ENCODE measurements at regions not wholly inside any gene's neighbourhood (a gene's known extent, or its start where the extent isn't known, plus 50 kb on each side); places are given as distances from the start of the nearest gene placed in this dataset.

DNA sequence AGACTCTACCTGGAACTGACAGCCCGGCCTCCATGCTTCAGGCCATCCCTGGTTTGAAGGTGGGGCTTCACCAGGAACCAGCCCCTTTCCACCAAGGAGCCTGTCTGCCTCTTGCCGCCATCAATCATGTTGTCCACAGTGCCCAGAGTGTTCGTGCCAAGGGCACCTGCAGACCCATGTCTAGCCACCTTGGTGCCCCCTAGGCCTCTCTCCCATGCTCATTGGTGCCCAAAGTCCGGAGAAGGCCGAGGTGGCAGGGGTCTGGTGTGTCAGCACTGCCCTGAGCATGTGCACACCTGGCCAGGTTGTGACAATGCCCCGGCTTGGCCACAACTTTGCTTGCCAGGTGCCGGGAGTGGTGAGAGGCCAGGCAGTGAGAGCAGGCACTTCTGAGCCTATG, 114.8 kb downstream of the COPS8 start:
- H3K4me3 ChIP-seq = no peak overlapping the region
- DNase-seq (ENCODE audit: low spot score) = peak; percentile 68
- no peak overlapping the region for H3K27ac ChIP-seq
- TF ChIP-seq, protein P1, sequence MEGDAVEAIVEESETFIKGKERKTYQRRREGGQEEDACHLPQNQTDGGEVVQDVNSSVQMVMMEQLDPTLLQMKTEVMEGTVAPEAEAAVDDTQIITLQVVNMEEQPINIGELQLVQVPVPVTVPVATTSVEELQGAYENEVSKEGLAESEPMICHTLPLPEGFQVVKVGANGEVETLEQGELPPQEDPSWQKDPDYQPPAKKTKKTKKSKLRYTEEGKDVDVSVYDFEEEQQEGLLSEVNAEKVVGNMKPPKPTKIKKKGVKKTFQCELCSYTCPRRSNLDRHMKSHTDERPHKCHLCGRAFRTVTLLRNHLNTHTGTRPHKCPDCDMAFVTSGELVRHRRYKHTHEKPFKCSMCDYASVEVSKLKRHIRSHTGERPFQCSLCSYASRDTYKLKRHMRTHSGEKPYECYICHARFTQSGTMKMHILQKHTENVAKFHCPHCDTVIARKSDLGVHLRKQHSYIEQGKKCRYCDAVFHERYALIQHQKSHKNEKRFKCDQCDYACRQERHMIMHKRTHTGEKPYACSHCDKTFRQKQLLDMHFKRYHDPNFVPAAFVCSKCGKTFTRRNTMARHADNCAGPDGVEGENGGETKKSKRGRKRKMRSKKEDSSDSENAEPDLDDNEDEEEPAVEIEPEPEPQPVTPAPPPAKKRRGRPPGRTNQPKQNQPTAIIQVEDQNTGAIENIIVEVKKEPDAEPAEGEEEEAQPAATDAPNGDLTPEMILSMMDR (IDR thresholded peaks at IDR 0.05) = no peak

DNA sequence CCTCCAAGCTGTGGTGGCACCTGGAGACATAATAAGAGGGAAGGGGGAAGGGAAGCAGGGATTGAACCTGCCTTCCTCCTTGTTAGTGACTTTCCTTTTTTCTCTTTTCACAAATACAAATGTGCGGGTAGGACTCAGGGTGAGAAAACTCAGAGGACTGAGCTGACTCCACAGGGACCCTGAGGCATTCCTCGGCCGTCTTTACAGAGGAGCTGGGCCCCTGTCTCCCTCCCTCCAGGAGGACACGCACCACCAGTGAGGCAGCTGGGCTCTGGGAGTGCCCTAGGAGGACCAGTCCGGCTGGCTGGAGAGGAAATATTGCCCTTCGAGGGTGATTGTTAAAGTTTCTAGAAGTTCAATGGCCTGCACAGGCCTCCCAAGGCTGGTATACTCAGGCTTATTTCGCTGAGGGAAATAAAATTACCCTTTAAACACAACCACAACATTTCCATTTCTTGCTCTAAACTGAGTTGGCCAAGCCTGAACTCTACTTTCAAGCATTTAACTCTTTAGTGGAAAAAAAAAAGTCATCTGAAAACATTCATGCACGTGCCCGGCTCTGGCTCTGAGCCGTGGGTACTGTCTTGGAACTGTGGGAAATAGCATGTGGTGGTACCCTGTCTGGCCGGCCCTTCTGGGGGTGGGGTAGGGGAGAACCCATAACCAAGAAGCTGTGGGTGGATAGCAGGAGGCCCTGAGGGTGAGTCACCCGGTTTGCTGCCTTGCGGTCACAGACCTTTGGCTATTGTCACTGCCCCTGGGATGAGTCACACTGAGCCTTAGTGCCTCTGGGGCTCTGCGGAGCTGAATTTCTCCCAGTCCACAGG, 116.0 kb downstream of the COPS8 start:
- H3K4me3 ChIP-seq = no peak overlapping the region
- DNase-seq (ENCODE audit: low spot score) = no peak
- peak overlapping the region in 1 of 2 donors; percentile 64 for H3K27ac ChIP-seq
- TF ChIP-seq, protein P1 (IDR thresholded peaks at IDR 0.05) = no peak

DNA sequence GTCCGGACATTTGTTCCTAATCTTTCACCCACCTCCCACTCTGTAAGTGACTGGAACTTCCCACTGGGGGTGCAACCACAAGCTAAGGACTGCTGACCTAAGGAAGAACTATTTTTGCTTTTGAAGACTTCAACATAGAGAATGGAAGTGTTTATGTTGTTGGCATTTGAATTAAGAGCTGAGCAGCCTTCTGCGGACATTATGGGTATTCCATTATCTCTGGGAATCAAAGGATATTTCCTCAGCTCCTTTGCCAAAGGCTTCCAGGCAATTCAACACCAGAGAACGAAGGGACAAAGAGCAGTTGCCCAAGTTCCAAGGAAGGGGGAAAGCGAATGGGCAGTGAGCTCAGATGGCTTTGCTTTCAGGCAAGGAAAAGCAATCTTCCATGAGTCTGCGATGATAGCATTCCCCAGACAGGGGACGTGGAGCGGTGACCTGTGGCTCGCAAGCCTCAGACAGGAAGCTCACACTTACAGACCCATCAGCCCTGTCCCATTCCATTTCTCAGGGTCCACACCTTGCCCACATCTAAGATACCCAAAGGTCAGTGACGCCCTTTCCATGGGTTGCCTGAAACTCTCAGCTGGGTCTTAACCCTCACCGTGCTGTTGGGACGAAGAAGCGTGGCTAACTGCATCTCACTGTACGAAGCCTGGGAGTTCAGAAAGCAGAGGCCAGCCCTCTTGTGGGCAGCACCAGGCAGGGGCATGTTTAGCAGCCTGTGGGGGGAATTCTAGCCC, 116.8 kb downstream of the COPS8 start:
- no peak for DNase-seq (ENCODE audit: low spot score)
- no peak overlapping the region for H3K4me3 ChIP-seq
- peak overlapping the region in 1 of 2 donors; percentile 64 for H3K27ac ChIP-seq
- TF ChIP-seq, protein P1 (IDR thresholded peaks at IDR 0.05) = no peak

DNA sequence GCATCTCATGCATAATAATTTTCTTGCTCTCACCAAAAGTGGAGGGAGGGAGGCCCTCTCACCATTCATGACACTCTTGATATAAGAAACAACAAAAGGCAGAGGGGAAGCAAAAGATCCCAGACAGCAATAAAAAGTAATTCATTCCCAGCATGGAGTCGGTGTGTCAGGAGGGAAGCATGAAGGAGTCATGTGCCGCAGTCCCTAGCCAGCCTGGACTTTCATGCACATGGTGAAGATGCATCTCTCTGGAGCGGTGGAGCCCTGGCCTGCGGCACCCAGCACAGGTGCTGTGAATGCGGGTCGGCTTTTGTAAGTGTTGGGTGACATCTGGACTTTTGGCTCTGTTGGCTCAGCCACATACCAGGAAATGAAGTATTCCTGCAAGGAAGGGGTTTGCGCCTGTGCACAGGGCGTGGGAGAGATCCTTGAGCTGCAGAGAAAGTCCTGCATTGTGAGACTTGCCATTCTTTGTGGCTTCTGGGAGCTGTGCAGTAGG, 119.4 kb downstream of the COPS8 start:
- no peak overlapping the region for H3K4me3 ChIP-seq
- H3K27ac ChIP-seq = no peak overlapping the region
- DNase-seq (ENCODE audit: low spot score) = no peak
- TF ChIP-seq, protein P1 (IDR thresholded peaks at IDR 0.05) = no peak

DNA sequence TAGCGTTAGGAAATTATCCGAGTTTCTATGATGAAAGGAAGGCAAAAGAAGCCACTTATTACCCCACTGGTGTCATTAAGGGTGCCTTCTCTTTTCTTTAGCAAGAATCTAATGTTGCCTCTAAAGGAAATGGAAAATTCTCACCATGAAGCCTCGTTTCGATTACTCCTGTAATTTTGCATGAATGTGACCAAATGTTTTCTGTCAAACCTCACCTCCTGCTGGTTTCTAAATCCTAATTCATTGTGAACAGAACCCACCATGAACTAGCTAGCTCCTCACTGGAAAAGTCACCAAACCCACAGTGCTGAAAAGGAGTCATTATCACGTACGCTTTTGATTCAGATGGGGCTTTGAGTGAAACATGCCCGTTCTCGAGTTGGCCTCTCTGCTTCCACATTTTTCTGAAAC, 119.9 kb downstream of the COPS8 start:
- TF ChIP-seq, protein P1 (IDR thresholded peaks at IDR 0.05) = no peak
- Histone ChIP-seq H3K27ac (no peak overlapping the region), H3K4me3 (no peak overlapping the region)
- DNase-seq (ENCODE audit: low spot score) = no peak

DNA sequence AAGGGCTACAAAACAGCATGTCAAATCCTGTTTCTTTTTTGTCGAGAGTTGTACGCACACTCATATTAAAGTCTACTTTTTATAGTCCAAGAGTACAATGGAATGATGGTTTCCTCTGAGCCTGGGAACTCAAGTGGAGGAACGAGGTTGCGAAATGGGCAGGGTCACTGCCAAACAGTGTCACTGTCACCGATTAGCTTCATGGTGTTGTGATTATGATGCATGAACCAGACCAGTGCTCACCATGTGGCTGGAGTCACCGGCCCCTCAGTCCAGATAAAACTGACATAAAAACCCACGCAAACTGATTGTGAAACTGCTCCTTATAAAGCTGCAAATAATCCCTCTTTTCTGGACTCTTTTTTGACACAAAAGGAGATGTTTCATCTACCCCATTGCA, 122.0 kb downstream of the COPS8 start:
- DNase-seq (ENCODE audit: low spot score) = peak; percentile 89
- H3K27ac ChIP-seq = peak overlapping the region; percentile 14 to 39
- H3K4me3 ChIP-seq = peak overlapping the region; percentile 2
- TF ChIP-seq, protein P1 (IDR thresholded peaks at IDR 0.05) = no peak
